Ishikawa (cell line): ENCODE measurements at regions not wholly inside any gene's neighbourhood (a gene's known extent, or its start where the extent isn't known, plus 50 kb on each side); places are given as distances from the start of the nearest gene placed in this dataset.

Source experiments
- CEBPB ChIP-seq: IDR thresholded peaks from 2 replicates; pipeline ENCODE4 v1.6.1; 2012
- CREB1 ChIP-seq: IDR thresholded peaks from 2 replicates; pipeline ENCODE4 v1.6.1; 2012; ENCODE audit warnings: low read depth
- EGR1 ChIP-seq: IDR thresholded peaks from 2 replicates; pipeline ENCODE4 v1.6.1; 2012
- EP300 ChIP-seq: IDR thresholded peaks from 2 replicates; pipeline ENCODE4 v1.6.1; 2012; ENCODE audit warnings: borderline replicate concordance
- FOXM1 ChIP-seq: IDR thresholded peaks from 2 replicates; pipeline ENCODE4 v1.6.1; 2012; ENCODE audit warnings: low read depth, borderline replicate concordance
- MAX ChIP-seq: IDR thresholded peaks from 2 replicates; pipeline ENCODE4 v1.6.1; 2012
- NFIC ChIP-seq: IDR thresholded peaks from 2 replicates; pipeline ENCODE4 v1.6.1; 2012
- RAD21 ChIP-seq: IDR thresholded peaks from 2 replicates; pipeline ENCODE4 v1.6.1; 2012; ENCODE audit warnings: low read depth
- REST ChIP-seq: IDR thresholded peaks from 2 replicates; pipeline ENCODE4 v1.6.1; 2012; ENCODE audit warnings: low read depth, mild to moderate bottlenecking
- TAF1 ChIP-seq: IDR thresholded peaks from 2 replicates; pipeline ENCODE4 v1.6.1; 2012; ENCODE audit warnings: low read depth, mild to moderate bottlenecking
- TCF12 ChIP-seq: IDR thresholded peaks from 2 replicates; pipeline ENCODE4 v1.6.1; 2012; ENCODE audit warnings: low read depth
- TEAD4 ChIP-seq: IDR thresholded peaks from 2 replicates; pipeline ENCODE4 v1.6.1; 2012
- USF1 ChIP-seq: IDR thresholded peaks from 2 replicates; pipeline ENCODE4 v1.6.1; 2012
- YY1 ChIP-seq: IDR thresholded peaks from 2 replicates; pipeline ENCODE4 v1.6.1; 2012; ENCODE audit warnings: low read depth
- ZBTB7A ChIP-seq: IDR thresholded peaks from 2 replicates; pipeline ENCODE4 v1.6.1; 2012; ENCODE audit warnings: low read depth

GRCh38 chr18:41643427-41643826 is 311.6 kb upstream of the PIK3C3 start:
- TF ChIP-seq TEAD4, result no peak
- no peak for TF ChIP-seq EGR1
- no peak for TF ChIP-seq EP300
- TF ChIP-seq FOXM1, result no peak
- no peak for TF ChIP-seq NFIC
- TF ChIP-seq ZBTB7A, result no peak
- TF ChIP-seq YY1, result no peak
- no peak for TF ChIP-seq CREB1
- no peak for TF ChIP-seq CEBPB
- no peak for TF ChIP-seq REST
- TF ChIP-seq TCF12, result no peak
- no peak for TF ChIP-seq MAX
- TF ChIP-seq RAD21, result no peak
- TF ChIP-seq USF1, result no peak
- TF ChIP-seq TAF1, result no peak

- TF ChIP-seq NFIC, result no peak
- no peak for TF ChIP-seq RAD21
Observed at GRCh38 chr18:41642756-41643155, 312.3 kb upstream of the PIK3C3 start.

- no peak for TF ChIP-seq CREB1
- TF ChIP-seq YY1, result no peak
- TF ChIP-seq NFIC, result no peak
- TF ChIP-seq REST, result no peak
- TF ChIP-seq RAD21, result no peak
- TF ChIP-seq USF1, result no peak
- TF ChIP-seq MAX, result no peak
- TF ChIP-seq TCF12, result no peak
- TF ChIP-seq EP300, result no peak
Observed at GRCh38 chr18:41639218-41639617, 315.8 kb upstream of the PIK3C3 start.

GRCh38 chr18:41631723-41632285 is 323.2 kb upstream of the PIK3C3 start:
- 0 out of 2 replicates have a peak, but pooled peaks have one; percentile 19 for TF ChIP-seq YY1

GRCh38 chr18:41630232-41630886 is 324.7 kb upstream of the PIK3C3 start:
- TF ChIP-seq CEBPB (no peak), EP300 (no peak), TCF12 (no peak), NFIC (no peak), RAD21 (no peak), TEAD4 (no peak), YY1 (no peak), TAF1 (no peak), ZBTB7A (no peak), MAX (no peak), REST (no peak), EGR1 (no peak), USF1 (no peak)
